K562 (cell line): ENCODE measurements at regions not wholly inside any gene's neighbourhood (a gene's known extent, or its start where the extent isn't known, plus 50 kb on each side); places are given as distances from the start of the nearest gene placed in this dataset.
A peak's percentile ranks its signal among the peaks of the same experiment; 100 is the strongest.

Source experiments
- ADNP ChIP-seq: fragments of 200-800 bp; sonication (Bioruptor generic); IDR thresholded peaks from 2 replicates; pipeline ENCODE4 v1.6.1; 2016; ENCODE audit warnings: missing genetic modification characterization, missing compliant biosample characterization
- ARID3A ChIP-seq: IDR thresholded peaks from 2 replicates; pipeline ENCODE4 v1.6.1; 2012; ENCODE audit warnings: low read depth, low read length, improper control_type of control experiment, borderline replicate concordance
- ARNT ChIP-seq, 2 experiments: fragments of 450-650 bp; IDR thresholded peaks; 2 replicates each; pipeline ENCODE4 v1.6.1; 2016; ENCODE audit warnings: mild to moderate bottlenecking in 1 of 2
- BCLAF1 ChIP-seq, 2 experiments: fragments of 450-650 bp in 1 of 2; IDR thresholded peaks; 2 replicates each; pipeline ENCODE4 v1.6.1; 2011 to 2017; ENCODE audit warnings: low read depth in 2 of 2, antibody characterized with exemption in 1 of 2, borderline replicate concordance in 1 of 2, low read length in 1 of 2, mild to moderate bottlenecking in 1 of 2, mixed read lengths in 1 of 2; ENCODE audit not compliant: control insufficient read depth in 1 of 2
- GATAD2A ChIP-seq: fragments of 450-650 bp; IDR thresholded peaks from 2 replicates; pipeline ENCODE4 v1.6.1; 2017
- HDGF ChIP-seq: fragments of 450-650 bp; IDR thresholded peaks from 2 replicates; pipeline ENCODE4 v1.6.1; 2016
- KAT2B ChIP-seq: IDR thresholded peaks from one replicate; pipeline ENCODE4 v1.6.1; 2012; ENCODE audit warnings: low read depth, mild to moderate bottlenecking, control low read depth, inconsistent platforms, low read length, moderate library complexity
- MED1 ChIP-seq: sonication (generic); formaldehyde crosslinking; IDR thresholded peaks from 2 replicates; pipeline ENCODE4 v1.8.1; 2023; ENCODE audit warnings: missing genetic modification reagents, borderline replicate concordance
- MXI1 ChIP-seq: IDR thresholded peaks from 2 replicates; pipeline ENCODE4 v1.6.1; 2011; ENCODE audit warnings: low read depth, mild to moderate bottlenecking, improper control_type of control experiment, low read length
- NFRKB ChIP-seq: fragments of 450-650 bp; IDR thresholded peaks from 2 replicates; pipeline ENCODE4 v1.6.1; 2016; ENCODE audit warnings: low read depth
- NKRF ChIP-seq: fragments of 450-650 bp; IDR thresholded peaks from 2 replicates; pipeline ENCODE4 v1.6.1; 2016; ENCODE audit warnings: borderline replicate concordance
- POU5F1 ChIP-seq: fragments of 150-350 bp; IDR thresholded peaks from 2 replicates; pipeline ENCODE4 v1.6.1; 2014; ENCODE audit warnings: borderline replicate concordance, low read length, low read depth, mild to moderate bottlenecking; ENCODE audit not compliant: partially characterized antibody
- RB1 ChIP-seq: fragments of 450-650 bp; IDR thresholded peaks from 2 replicates; pipeline ENCODE4 v1.6.1; 2017; ENCODE audit warnings: low read depth, mild to moderate bottlenecking
- RBBP5 ChIP-seq: fragments of 200-600 bp; sonication (generic); IDR thresholded peaks from 2 replicates; pipeline ENCODE4 v1.6.1; 2012; ENCODE audit warnings: borderline replicate concordance, mild to moderate bottlenecking, low read length, control low read depth, inconsistent platforms; ENCODE audit not compliant: insufficient read depth, poor library complexity, severe bottlenecking
- SMARCA4 ChIP-seq: fragments of 450-650 bp; IDR thresholded peaks from 2 replicates; pipeline ENCODE4 v1.6.1; 2016
- SNRNP70 ChIP-seq: fragments of 200-400 bp; formaldehyde crosslinking; optimal IDR thresholded peaks from 2 replicates; pipeline ENCODE3; 2017; ENCODE audit warnings: low read depth, low read length
- ZNF184 ChIP-seq: sonication (generic); formaldehyde crosslinking; IDR thresholded peaks from 2 replicates; pipeline ENCODE4 v1.5.0; 2020; ENCODE audit warnings: missing genetic modification reagents
- ZNF668 ChIP-seq: fragments of 250-450 bp; sonication (Bioruptor Pico); IDR thresholded peaks from 2 replicates; pipeline ENCODE4 v1.8.0; 2022; ENCODE audit warnings: mild to moderate bottlenecking, inconsistent platforms
- TF ChIP-seq, protein P1 (sequence below): fragments of 200-800 bp; sonication (Bioruptor generic); IDR thresholded peaks from 2 replicates; pipeline ENCODE4 v1.6.1; 2017; ENCODE audit warnings: missing genetic modification characterization, missing compliant biosample characterization

DNA sequence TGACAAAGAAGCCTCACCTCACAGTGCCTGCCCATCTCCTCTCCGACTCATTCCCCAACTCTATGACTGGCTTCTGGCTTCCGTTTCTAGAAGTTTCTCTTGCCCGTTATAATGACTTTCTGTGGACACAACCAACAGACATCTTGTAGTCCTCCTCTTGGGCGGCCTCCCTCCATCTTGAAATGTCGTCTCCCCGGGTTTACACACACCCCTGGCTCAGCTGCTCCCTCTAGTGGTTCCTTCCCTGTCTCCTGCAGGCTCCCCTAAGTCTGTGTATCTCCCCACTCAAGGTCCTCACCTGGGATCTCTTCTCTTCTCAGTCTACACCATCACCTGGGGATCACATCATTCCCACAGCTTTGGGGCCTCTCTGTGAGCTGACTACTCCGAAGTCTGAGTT, 123.4 kb upstream of the NEBL start (continued):
- TF ChIP-seq NKRF (no peak), MXI1 (no peak), ZNF668 (CRISPR knock-in tag) (no peak), RB1 (no peak), ARID3A (no peak), SNRNP70 (no peak), ZNF184 (CRISPR knock-in tag) (no peak), KAT2B (no peak), SMARCA4 (no peak), BCLAF1 (IDR thresholded peaks at IDR 0.05; ENCODE audit: borderline replicate concordance in 1 of 2, control insufficient read depth in 1 of 2, low read depth in 2 of 2, low read length in 1 of 2) (no peak), POU5F1 (no peak), HDGF (no peak), NFRKB (0 out of 2 replicates have a peak, but pooled peaks have one; percentile 58), MED1 (CRISPR knock-in tag) (no peak), ARNT (IDR thresholded peaks at IDR 0.05) (no peak), RBBP5 (no peak), ADNP (no peak), GATAD2A (no peak)
- TF ChIP-seq, protein P1, sequence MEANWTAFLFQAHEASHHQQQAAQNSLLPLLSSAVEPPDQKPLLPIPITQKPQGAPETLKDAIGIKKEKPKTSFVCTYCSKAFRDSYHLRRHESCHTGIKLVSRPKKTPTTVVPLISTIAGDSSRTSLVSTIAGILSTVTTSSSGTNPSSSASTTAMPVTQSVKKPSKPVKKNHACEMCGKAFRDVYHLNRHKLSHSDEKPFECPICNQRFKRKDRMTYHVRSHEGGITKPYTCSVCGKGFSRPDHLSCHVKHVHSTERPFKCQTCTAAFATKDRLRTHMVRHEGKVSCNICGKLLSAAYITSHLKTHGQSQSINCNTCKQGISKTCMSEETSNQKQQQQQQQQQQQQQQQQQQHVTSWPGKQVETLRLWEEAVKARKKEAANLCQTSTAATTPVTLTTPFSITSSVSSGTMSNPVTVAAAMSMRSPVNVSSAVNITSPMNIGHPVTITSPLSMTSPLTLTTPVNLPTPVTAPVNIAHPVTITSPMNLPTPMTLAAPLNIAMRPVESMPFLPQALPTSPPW (CRISPR knock-in tag) = no peak
